ENCODE measurements at regions not wholly inside any gene's neighbourhood (a gene's known extent, or its start where the extent isn't known, plus 50 kb on each side); places are given as distances from the start of the nearest gene placed in this dataset.

DNA sequence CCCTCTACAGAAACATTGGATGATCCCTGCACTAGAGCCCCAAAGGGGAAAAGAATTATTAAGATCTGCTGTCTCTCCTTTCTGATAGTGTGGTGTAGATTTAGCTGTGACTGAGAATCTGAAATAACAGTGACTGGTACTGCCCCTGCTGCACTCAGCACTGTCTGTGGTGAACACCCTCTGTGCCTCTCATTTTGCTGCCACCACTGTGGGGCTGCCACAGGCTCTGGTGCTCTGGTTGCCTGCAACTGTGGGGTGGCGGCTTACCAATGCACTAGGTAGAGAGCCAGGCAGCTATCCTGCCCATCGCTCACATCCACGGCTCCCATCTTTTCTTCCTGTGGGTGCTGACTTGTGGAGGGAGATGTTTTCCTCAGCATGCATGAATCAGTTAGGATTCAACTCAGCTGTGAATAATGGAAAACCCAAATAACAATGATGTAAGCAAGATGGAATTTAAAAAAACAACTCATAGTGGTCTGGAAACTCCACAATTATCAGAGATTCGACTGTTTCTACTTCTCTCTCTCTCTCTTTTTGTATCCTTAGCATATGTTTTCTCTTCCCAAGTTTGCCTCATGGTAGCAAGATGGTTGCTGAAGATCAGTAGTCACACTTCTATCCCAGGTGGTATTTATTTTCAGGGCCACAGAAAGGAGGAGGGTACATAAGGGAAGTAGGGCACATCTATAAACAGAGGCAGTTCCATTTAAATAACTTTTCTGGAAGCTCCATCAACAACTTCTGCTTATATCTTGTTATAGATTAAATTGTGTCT lies 99.8 kb upstream of the DAP start:
- Histone ChIP-seq H3K9me3 (replicated peaks; ENCODE audit: control insufficient read depth, insufficient read depth, low read length) (no peaks in the 10 kb centered on the region), H3K27ac (ENCODE audit: insufficient read depth, low read depth, low read length) (no peak overlapping the region), H3K4me1 (ENCODE audit: control insufficient read depth, extremely low read depth, insufficient read depth, low read length) (no peaks in the 10 kb centered on the region), H3K9me1 (replicated peaks; ENCODE audit: control insufficient read depth, extremely low read depth, insufficient read depth, low read length) (no peaks in the 10 kb centered on the region), H3K27me3 (ENCODE audit: control insufficient read depth in 2 of 2, insufficient read depth in 2 of 2, low read length in 2 of 2) (peaks cover 8 to 14% of the 10 kb centered on the region in 2 experiments), H4K20me1 (replicated peaks; ENCODE audit: control insufficient read depth, extremely low read depth, insufficient read depth, low read length) (no peaks in the 10 kb centered on the region), H3K4me3 (replicated peaks in 1 of 3; ENCODE audit: insufficient read depth in 1 of 3, low read depth in 1 of 3, low read length in 3 of 3) (no peak overlapping the region), H3K36me3 (ENCODE audit: control insufficient read depth in 2 of 2, extremely low read depth in 1 of 2, insufficient read depth in 2 of 2, low read length in 2 of 2) (no peaks in the 10 kb centered on the region), H2AFZ (ENCODE audit: low read depth, low read length) (no peak overlapping the region), H3K79me2 (ENCODE audit: control insufficient read depth, insufficient read depth, low read length) (no peaks in the 10 kb centered on the region), H3K9ac (replicated peaks; ENCODE audit: extremely low read depth, insufficient read depth, low read length) (no peak overlapping the region), H3K4me2 (ENCODE audit: insufficient read depth, low read length) (no peak overlapping the region)
- ChIA-PET POLR2A (no interaction called here), CTCF (interaction anchor here (7.7 kb wide), 1 partner anchor 165 kb away, joined by 38 read pairs; no protein-coding TSS in a partner anchor)
- no peak for FAIRE-seq
- no peak for DNase-seq (ENCODE audit: low read depth, low spot score)
- TF ChIP-seq FOS (IDR thresholded peaks at IDR 0.05; ENCODE audit: borderline replicate concordance, insufficient read depth, low read length) (no peak), EZH2 (IDR thresholded peaks at IDR 0.05; ENCODE audit: borderline replicate concordance, low read depth, low read length, severe bottlenecking) (no peak), GATA2 (IDR thresholded peaks at IDR 0.05; ENCODE audit: insufficient read depth, insufficient read length, low read depth, low read length) (no peak), MYC (IDR thresholded peaks at IDR 0.05; ENCODE audit: low read depth, low read length) (no peak), POLR2AphosphoS5 (IDR thresholded peaks at IDR 0.05; ENCODE audit: insufficient read depth, low read depth, low read length) (no peak), JUN (IDR thresholded peaks at IDR 0.05; ENCODE audit: borderline replicate concordance, insufficient read depth, insufficient read length, low read depth) (no peak), POLR2A (IDR thresholded peaks at IDR 0.05; ENCODE audit: low read depth, low read length) (no peak)
- TF ChIP-seq, protein P1, sequence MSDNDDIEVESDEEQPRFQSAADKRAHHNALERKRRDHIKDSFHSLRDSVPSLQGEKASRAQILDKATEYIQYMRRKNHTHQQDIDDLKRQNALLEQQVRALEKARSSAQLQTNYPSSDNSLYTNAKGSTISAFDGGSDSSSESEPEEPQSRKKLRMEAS (IDR thresholded peaks at IDR 0.05; ENCODE audit: insufficient read depth, insufficient read length): no peak
- TF ChIP-seq, protein P2, sequence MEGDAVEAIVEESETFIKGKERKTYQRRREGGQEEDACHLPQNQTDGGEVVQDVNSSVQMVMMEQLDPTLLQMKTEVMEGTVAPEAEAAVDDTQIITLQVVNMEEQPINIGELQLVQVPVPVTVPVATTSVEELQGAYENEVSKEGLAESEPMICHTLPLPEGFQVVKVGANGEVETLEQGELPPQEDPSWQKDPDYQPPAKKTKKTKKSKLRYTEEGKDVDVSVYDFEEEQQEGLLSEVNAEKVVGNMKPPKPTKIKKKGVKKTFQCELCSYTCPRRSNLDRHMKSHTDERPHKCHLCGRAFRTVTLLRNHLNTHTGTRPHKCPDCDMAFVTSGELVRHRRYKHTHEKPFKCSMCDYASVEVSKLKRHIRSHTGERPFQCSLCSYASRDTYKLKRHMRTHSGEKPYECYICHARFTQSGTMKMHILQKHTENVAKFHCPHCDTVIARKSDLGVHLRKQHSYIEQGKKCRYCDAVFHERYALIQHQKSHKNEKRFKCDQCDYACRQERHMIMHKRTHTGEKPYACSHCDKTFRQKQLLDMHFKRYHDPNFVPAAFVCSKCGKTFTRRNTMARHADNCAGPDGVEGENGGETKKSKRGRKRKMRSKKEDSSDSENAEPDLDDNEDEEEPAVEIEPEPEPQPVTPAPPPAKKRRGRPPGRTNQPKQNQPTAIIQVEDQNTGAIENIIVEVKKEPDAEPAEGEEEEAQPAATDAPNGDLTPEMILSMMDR (IDR thresholded peaks at IDR 0.05; ENCODE audit: extremely low read depth in 1 of 2, insufficient read depth in 1 of 2, low read depth in 1 of 2, low read length in 2 of 2): no peak
- intact Hi-C loops (cut with micrococcal nuclease): no loop called here
- dilution Hi-C loops (cut with MboI; ENCODE audit: extremely low pct_ligation_motif_present, low sequenced_read_pairs): no loop called here
- BruUV-seq (replicated peaks): no TSS peak

Measured in endothelial cell of umbilical vein (primary cell).